ENCODE measurements at regions not wholly inside any gene's neighbourhood (a gene's known extent, or its start where the extent isn't known, plus 50 kb on each side); places are given as distances from the start of the nearest gene placed in this dataset.

GRCh38 chr5:17976404-17976803, 342.1 kb downstream of the TAF11L14 start:
- no peak overlapping the region for H3T11ph ChIP-seq (ENCODE audit: low read length)
- Mint-ChIP-seq H3K27ac (no peak overlapping the region), H3K36me3 (ENCODE audit: insufficient read depth in 1 of 3, low read depth in 3 of 3) (no peaks in the 10 kb centered on the region), H3K4me1 (no peaks in the 10 kb centered on the region), H3K4me3 (no peak overlapping the region), H3K9me3 (no peaks in the 10 kb centered on the region), H3K27me3 (ENCODE audit: low read depth) (no peaks in the 10 kb centered on the region)
- H2BK12ac ChIP-seq (ENCODE audit: insufficient read length, low read depth, low read length) = no peak overlapping the region
- H4K8ac ChIP-seq (replicated peaks; ENCODE audit: insufficient read length, low read depth, low read length) = no peak overlapping the region
- no peak for DNase-seq
- H3K56ac ChIP-seq (ENCODE audit: insufficient read length, low read depth, low read length) = no peak overlapping the region
- no peak overlapping the region for H2AK5ac ChIP-seq (ENCODE audit: insufficient read length, low read length)
- no peak overlapping the region for H3K23ac ChIP-seq (ENCODE audit: insufficient read length, low read depth, low read length)
- no peaks in the 10 kb centered on the region for H3K27me3 ChIP-seq (ENCODE audit: insufficient read depth, low read length)
- no peak overlapping the region for H3K4me2 ChIP-seq (ENCODE audit: insufficient read depth, insufficient read length, low read length)
- H2AFZ ChIP-seq (ENCODE audit: low read length) = no peak overlapping the region
- no peak overlapping the region for H4K91ac ChIP-seq (ENCODE audit: insufficient read length, low read depth, low read length)
- no peak overlapping the region for H3K18ac ChIP-seq (ENCODE audit: insufficient read length, low read depth, low read length)
- H3K14ac ChIP-seq (ENCODE audit: insufficient read depth, low read length) = no peak overlapping the region
- no peaks in the 10 kb centered on the region for H3K79me2 ChIP-seq (ENCODE audit: insufficient read depth, low read length)
- H2BK20ac ChIP-seq (ENCODE audit: low read depth, low read length, poor library complexity, severe bottlenecking) = no peak overlapping the region
- H4K5ac ChIP-seq (ENCODE audit: insufficient read length, low read depth, low read length) = no peak overlapping the region
- no peak for TF ChIP-seq CTCF (conservative IDR thresholded peaks at IDR 0.05)
- no peaks in the 10 kb centered on the region for H3K9me3 ChIP-seq (ENCODE audit: control insufficient read depth, low read depth, low read length)
- H3K79me1 ChIP-seq (ENCODE audit: insufficient read depth, low read depth, low read length, poor library complexity, severe bottlenecking) = no peaks in the 10 kb centered on the region
- WGBS (ENCODE audit: extremely low coverage, insufficient read length, low lambda C conversion rate) = no CpG with 5 or more reads among the region's 1 CpG
- H2BK5ac ChIP-seq (ENCODE audit: insufficient read length, low read length) = no peak overlapping the region
- H3K4ac ChIP-seq (ENCODE audit: low read depth, low read length) = no peak overlapping the region
- H4K20me1 ChIP-seq (ENCODE audit: control insufficient read depth, insufficient read depth, insufficient read length) = no peaks in the 10 kb centered on the region
- no peak overlapping the region for H3K27ac ChIP-seq (ENCODE audit: insufficient read length, low read depth, low read length)
- H2BK15ac ChIP-seq (ENCODE audit: low read depth, low read length) = no peak overlapping the region
- H2BK120ac ChIP-seq (ENCODE audit: low read depth, low read length, poor library complexity, severe bottlenecking) = no peak overlapping the region
- H3K23me2 ChIP-seq (ENCODE audit: insufficient read length, low read depth, low read length, poor library complexity, severe bottlenecking) = no peaks in the 10 kb centered on the region
- no peak overlapping the region for H3K9ac ChIP-seq (ENCODE audit: extremely low read depth, insufficient read length, low read length)
- H3K4me1 ChIP-seq (ENCODE audit: insufficient read depth, low read length) = no peaks in the 10 kb centered on the region

Measured in H9 (cell line).